HG02678 (cell line): ENCODE measurements at regions not wholly inside any gene's neighbourhood (a gene's known extent, or its start where the extent isn't known, plus 50 kb on each side); places are given as distances from the start of the nearest gene placed in this dataset.

Experiments used
- ATAC-seq: cut with Tn5 transposase; IDR thresholded peaks from one replicate; pipeline ENCODE4 v1.9.1; 2021; ENCODE audit warnings: mild to moderate bottlenecking, moderate library complexity; ENCODE audit not compliant: unreplicated experiment

DNA sequence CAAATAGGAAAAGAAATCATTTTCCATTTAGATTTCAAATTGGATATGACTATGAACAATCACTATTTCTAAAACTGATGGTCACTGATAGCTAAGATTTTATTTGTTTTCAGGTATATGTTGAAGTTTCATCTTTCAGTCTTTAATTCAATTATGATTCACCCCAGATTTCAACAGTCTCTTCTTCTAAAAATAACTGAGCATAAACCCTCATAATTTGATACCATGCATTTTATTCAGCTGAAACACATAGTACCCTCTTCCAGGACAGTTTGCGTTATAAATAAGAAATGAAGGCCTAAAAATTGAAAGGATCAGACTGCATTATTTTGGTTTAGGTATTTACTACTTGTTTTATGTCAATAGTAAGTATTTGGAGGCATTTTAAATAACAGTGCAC is 428.5 kb upstream of the NBEA start:
- no peak for ATAC-seq

DNA sequence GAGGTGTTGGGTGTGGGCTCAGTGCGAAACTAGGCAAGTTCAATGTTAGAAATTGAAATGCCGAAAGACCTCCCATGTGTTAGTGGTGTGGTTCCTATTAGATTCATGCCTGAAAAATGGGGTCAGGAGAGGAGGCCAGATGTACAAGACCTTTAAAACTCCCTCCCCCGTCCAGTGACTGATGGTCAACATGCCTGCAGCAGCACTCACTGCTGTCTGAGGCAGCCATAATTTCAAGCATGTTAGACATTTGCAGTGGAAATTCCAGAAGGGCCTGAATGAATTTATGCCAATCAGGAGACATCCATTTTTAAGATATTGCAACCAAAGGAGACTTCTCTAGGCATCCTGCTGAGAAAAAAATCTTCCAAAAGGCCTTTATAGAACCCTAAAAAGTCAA is 426.9 kb upstream of the NBEA start:
- no peak for ATAC-seq

DNA sequence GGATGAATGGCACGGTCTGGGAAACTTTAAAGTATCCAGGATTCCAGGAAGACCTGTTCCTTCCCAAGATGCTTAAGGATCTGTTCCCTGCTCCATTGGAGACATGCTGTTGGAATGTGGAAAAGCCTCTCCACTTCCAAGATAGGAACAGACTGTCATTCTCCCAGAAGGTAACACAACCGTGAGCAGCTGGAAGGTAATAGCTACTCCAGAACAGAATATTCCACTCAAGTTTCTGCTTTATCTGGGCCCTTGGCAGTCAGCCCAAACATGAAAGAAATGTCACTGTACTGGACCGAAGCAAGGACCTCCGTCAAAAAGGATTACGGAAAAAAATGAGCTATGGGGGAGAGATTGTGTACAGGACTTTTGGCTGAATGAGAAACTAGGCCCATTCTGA is 420.9 kb upstream of the NBEA start:
- ATAC-seq: no peak

DNA sequence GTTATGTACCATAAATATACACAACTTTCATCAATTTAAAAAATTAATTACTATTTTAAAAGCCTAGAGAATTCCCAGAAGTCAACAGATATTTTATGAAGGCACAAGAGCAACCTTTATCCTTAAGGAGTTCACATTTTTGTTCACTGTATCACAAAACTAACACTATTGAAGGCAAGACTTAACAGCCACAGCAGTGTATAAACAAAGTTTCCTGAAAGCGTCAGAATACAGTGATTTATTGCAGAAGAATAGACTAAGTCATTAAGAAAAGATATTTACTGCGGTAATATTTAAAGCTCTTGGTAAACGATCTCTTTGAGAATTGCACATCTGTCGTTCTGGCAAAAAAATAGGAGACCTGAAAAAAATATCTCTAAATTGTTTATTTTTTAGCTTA is 419.3 kb upstream of the NBEA start:
- ATAC-seq: no peak

DNA sequence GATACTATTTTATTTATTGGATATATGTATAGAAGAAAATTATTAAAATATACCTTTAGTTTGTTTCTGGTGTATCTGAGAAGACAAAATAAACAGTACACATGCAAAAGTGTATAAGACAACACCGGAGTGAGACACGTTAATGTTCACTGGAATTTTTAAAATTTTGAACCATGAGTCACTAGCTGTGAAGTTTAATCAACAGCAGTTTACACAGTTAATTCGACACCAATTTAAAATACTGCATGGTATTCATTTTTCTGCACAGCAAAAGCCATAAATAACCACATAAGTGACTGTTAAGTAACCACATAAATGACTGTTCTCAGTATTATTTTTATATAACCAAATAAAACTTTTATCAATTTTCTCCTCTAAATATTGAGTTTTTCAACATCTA is 418.7 kb upstream of the NBEA start:
- ATAC-seq: no peak

DNA sequence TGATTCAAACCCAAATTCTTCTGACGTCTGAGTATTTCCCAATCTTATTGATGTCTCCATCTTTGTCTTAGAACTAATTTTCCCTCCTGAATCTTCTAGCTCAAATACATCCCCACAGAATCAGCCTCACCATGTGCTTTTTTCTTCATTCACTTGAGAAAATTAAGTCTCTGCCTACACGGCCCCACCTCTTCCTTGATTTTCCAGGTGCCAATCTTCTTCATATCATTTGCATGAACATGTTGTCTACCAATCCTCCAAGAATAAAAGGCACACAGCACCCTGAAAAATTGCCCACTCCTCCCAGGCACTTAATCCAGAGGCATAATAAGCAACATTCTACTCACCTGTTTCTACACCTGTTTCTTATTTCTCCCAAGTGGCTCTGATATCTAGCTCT is 408.1 kb upstream of the NBEA start:
- ATAC-seq: no peak

DNA sequence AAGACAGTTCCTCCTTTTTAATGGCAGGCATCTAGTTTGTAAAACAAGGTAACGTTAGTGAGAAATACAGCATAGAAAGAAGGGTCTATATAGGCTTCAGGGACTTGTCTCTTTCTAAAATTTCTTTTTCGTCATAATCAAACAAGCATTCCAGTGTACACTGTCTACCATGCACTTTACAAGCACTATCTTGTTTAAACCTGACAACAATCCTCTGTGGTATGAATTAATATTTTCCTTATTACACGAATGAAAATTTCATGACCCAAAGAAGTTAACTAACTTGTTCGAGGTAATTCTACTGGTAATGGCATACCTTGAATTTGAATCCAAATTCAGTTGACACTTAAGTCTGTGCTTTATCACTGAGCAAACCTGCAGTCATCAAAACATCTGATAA is 399.7 kb upstream of the NBEA start:
- ATAC-seq: no peak

DNA sequence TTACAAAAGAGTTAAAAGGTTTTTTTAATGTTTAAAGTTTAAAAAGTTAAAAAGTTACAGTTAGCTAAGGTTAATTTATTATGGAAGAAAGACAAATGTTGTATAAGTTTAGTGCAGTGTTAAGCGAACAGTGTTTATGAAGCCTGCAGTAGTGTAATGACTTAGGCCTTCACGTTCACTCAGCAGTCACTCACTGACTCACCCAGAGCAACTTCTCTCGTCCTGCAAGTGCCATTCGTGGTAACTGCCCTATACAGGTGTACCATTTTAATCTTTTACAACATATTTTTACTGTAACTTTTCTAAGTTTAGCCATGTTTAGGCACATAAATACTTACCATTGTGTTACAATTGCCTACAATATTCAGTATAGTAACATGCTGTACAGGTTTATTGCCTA is 398.2 kb upstream of the NBEA start:
- ATAC-seq: no peak

DNA sequence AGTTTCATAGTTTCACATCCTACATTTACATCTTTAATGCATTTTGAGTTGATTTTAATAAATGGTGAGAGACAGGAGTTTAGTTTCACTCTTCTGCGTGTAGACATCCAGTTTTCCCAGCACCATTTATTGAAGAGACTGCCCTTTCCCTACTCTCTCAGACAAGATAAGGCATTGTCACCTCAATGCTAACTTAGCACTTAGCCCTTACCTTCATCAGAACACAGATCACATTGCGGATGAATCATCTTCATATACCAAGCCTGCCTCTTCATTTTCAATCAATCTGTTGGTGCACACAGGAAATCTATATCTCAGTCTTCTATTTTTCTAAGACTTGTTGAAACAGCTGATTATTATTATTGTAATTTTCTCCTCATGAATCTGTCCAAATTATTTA is 396.6 kb upstream of the NBEA start:
- ATAC-seq: no peak

DNA sequence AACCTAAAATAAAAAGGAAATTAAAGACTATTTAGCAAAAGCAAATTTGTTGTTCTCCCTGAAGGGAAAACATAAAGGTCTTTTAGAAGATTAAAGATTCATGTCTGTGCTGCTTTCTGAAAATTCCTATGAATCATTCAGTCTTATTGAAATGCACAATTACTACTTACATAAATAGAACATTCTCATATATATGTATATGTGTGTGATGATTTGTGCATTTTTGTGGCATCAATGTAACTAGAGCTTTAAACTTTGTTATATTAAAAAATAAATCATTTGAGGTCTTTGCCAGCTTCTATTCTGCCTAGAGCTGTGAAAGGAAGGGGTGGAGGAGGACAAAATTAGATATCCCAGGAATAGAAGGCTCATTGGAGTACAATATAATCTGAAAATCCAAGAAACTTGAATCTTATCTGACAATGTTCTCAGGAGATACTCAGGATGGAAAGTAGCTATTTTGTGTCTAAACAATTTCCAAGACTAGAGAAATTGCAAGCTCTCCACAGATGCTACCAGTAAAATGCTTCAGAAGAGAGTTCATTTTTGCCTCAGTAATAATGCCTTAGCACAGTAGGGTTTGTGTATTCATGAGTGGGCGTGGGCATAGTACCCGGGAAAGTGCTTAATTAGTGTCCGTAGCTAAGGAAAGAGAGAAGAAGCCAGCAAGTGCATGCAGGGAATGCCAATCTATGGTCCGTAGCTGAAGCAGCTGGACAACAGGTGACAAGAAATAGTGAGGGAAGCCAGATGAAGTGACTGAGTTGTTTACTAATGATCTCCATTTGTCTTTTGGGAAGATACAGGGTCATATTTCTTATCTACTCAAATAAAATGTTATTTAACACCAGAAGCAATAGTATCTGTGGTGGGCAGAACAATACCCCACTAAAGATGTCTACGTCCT is 395.5 kb upstream of the NBEA start:
- ATAC-seq: no peak

DNA sequence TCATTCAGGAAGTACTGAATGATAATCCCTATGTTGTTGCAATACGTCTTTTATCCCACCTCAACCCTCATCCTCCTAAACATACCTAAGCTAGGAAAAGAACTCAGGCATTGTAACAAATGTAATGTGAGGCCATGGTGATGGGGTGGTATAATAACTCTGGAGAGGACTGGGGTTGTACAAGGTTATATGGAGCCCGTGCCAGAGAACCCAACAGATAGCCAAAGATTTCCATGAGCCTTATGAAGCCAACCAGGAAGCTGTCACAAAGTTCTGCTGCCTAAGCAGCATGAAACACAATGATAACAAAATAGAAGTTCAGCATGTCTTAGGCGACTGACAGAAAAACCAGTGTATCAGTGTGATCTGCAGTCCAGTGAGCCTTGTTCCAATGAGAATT is 394.1 kb upstream of the NBEA start:
- no peak for ATAC-seq

DNA sequence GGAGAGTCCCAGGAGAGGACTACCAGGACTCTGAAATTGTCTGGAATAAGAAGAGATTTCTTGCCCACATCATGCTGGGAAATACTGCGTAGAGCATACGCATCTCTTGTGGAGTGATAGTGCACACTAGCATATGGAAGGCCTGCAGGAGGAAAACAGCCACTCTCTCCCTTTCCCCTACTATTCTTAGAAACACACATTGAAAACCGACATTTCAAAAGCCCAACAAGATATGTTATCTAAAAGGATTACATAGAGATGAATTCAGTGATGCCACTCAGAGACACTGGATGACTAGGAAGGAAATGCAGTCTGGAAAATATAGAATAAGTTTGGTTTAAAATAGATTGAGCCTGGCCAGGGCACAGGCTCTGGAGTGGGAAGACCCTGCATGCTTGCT is 388.7 kb upstream of the NBEA start:
- ATAC-seq: no peak

DNA sequence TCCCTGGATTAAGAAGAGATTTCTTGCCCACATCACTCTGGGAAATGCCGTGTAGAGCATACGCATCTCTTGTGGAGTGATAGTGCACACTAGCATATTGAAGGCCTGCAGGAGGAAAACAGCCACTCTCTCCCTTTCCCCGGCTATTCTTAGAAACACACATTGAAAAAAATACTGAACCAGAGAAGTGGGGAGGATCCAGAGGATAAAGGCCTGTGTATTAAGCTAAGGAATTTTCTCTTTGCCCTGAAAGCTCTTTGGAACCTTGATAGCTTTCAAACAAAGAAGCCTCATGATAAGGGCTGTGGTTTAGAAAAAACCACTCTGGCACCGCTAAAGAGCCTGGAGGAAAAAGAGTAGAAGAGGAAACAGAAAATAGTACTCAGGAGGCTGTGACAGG is 386.1 kb upstream of the NBEA start:
- ATAC-seq: no peak

DNA sequence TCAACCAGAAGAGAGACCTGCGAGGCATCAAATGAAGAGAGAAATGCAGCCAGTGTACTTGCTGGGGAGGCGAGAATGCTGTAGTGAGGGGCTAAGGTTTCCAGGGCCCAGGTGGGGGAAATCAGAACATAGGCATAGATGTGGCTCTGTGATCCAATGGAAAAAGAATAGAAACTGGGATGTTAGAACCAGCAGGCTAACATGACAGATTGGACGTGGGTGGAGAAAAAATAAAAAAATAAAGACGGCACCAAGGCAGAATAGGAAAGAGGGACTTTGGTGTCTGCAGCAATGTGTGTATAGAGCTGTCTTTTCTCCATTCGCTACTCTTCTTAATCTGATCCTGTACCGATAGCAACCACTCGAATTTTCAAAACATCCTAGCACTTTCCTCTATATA is 381.0 kb upstream of the NBEA start:
- no peak for ATAC-seq

DNA sequence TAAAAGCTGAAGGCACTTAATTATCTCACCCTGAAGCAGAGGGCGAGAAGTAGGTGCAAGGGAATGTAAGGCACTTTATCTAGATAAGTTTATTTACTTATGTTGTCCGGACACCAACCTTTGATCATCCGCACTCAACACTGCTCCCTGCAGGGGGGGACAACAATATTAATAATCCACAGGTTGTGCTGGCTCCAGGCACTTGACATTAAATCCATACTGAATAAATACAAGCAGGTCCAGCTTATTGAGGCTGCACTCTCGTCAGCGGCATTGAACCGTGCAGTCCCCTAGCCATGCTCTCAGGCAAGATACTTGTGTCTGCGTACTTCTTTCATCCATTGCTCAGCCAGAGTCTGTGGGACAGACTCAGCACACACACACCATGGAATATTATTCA is 374.5 kb upstream of the NBEA start:
- no peak for ATAC-seq

DNA sequence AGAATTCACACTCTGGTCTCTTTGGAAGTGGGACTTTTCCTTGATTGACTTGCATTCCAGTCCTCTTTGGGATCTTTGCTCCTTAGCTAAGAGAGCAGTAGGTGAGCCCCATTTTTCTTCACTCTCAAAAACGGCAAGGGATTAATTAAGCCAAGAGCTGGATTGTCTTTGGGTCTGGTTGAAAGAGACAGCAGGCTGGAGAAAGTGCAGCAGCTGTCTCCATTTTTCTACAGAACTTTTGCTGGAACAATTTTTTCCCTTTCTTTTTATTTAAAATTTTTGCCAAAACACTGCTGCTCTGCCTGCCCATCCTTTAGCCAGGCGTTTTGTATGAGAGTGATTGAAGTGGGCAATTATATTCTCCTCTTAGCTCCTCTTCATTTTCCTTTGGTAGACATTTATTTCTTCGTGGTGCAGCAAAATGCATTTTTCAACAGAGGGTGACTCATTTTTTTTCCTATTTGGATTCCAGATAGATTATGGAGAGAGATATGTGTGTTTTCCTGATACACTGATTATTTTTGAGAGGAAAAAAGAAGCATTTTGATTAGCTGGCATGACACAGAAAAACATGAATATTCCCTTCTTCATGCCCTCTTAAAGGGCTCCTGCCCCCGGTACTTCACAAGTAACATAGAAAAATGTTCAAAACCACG is 371.2 kb upstream of the NBEA start:
- ATAC-seq: no peak

DNA sequence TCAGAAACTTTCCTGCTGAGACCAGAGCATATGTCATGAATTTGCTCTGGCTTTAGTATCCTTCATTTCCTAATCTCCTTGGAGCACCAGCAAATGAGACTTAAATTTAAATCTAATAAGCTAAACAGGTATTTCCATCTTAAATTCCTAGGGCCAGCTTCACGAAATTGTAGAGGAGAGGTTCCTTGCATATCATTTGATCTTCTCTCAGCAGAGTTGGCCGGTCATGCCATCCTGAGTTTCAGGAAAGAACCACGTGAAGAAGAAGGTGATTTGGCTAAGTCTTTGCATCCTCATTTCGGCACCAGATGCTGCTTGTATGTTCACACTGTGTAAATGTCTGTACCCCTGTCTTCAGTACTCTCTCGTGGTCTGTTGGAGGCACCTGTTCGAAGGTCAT is 370.4 kb upstream of the NBEA start:
- no peak for ATAC-seq

DNA sequence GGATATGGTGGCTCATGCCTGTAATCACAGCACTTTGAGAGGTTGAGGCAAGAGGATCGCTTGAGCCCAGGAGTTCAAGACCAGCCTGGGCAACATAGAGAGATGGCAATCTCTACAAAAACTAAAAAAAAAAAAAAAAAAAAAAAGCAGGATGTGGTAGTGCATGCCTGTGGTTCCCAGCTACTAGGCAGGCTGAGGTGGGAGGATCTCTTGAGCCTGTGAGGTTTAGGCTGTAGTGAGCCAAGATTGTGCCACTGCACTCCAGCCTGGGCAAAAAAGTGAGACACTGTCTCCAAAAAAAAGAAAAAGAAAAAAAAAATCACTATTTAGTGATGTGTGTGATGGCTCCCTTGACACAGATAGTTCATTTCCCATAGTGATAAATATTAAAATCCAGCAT is 365.0 kb upstream of the NBEA start:
- ATAC-seq: no peak

DNA sequence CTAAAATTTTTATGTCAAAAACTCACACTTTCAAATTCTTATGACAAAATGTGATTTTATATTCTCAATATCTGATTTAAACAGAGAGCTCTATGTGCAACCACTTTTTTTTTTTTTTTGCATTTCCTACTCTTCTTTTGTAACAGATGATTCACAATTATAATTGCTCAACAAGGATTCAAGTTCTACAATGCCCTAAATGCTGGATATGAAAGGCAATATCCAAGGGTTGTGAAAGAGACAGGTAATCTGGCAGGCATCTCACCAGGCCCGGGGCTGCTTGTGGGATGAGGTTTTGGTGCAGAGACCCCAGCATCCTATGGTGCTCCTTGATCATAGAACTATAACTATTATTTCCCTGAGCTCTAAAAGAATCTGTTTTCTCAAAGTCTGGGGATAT is 363.6 kb upstream of the NBEA start:
- ATAC-seq: no peak

DNA sequence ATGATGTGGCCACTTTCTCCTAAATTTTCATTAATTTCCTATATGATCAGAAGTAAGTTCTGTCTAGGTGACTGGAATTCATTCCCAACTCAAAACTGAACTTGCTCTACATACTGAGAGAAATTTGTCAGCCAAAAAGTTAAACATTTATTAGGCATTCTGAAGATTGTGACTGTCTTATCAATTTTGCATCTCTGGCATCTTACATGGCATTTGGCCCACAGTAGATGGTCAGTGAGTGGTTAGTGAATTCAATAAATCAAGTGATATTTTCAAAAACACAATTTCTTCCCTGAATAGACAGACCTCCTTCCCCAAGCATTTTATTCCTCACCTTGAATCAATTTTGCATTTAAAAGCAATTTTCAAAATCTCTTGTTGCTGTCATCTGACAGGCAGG is 363.2 kb upstream of the NBEA start:
- no peak for ATAC-seq

DNA sequence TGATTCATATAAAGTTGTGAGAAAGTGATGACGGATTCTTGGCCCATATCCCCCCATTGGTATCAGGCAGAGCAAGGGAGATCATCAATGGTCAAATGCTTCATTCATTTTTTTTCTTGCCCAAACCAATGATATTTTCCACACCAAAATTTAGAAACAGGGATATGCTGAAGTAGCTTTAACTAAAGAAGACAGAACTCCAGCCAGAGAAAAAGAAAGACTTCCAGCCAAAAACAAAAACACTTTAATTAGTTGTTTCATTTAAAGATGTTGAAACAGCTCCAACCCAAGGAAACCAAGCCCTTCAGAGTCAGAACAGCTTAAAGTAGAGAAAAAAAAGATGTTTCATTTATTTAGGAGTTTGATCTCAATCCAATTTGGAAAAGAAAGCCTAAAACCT is 358.9 kb upstream of the NBEA start:
- ATAC-seq: no peak

DNA sequence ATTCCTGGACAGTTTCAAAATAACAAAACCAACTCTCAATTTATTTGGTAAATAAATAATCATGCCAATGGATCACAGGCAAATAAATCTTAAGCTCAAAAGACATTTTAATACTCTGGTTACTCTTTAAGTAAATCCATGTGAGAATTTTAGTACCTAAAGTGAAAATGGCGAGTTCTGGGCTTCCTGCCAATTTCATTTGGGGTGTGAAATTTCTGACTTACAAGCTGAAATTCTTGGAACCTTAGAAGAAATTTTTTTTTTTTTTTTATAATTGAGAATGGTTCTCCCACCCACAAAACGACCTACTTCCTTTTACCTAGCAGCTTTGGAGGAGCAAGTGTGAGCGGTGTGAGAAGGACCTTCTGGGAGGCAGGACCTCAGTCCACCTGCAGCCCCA is 354.5 kb upstream of the NBEA start:
- ATAC-seq: no peak

DNA sequence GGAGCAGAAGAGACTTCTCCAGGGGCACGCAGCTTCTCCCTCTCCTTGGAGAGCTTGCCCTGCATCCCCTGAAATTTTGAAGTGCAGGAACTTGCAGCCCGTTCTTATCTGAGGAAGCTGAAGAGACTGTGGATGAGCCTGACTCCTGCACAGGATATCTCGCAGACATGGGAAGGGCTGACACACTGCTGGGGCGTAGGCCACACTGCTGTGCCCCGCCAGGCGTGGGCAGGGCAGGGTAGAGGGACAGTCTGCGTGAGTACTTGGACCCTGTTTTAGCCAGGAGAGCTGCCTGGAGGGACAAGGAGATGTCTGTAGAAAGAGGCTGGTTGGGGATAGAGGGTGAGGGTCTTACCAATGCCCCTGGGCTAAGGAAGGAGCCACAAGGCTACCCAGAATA is 353.7 kb upstream of the NBEA start:
- ATAC-seq: no peak
